ENCODE measurements at regions not wholly inside any gene's neighbourhood (a gene's known extent, or its start where the extent isn't known, plus 50 kb on each side); places are given as distances from the start of the nearest gene placed in this dataset.

DNA sequence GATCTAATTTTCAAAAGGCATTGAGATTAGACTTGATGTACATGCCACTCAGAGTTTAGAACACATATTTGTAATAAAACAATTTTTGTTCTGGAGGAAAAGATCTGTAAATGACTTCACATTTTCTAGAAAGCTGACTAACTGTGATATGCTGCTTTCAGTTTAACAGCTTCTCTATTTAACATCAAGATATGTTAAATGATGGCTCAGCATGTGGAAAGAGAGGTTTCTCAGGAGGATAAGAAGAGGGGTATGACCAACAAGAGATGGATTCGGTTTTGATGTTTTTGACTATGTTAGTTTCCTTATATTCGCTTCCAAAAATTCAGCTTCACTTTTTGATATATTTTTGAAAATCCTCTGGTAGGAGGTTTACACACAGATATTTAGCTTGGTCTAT, 698.7 kb downstream of the GLUD2 start:
- TF ChIP-seq, protein P1, sequence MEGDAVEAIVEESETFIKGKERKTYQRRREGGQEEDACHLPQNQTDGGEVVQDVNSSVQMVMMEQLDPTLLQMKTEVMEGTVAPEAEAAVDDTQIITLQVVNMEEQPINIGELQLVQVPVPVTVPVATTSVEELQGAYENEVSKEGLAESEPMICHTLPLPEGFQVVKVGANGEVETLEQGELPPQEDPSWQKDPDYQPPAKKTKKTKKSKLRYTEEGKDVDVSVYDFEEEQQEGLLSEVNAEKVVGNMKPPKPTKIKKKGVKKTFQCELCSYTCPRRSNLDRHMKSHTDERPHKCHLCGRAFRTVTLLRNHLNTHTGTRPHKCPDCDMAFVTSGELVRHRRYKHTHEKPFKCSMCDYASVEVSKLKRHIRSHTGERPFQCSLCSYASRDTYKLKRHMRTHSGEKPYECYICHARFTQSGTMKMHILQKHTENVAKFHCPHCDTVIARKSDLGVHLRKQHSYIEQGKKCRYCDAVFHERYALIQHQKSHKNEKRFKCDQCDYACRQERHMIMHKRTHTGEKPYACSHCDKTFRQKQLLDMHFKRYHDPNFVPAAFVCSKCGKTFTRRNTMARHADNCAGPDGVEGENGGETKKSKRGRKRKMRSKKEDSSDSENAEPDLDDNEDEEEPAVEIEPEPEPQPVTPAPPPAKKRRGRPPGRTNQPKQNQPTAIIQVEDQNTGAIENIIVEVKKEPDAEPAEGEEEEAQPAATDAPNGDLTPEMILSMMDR (tag by site-specific recombination; IDR thresholded peaks at IDR 0.05): no peak
- no peak for TF ChIP-seq ZNF501 (tag by site-specific recombination; IDR thresholded peaks at IDR 0.05)
- TF ChIP-seq, protein P2, sequence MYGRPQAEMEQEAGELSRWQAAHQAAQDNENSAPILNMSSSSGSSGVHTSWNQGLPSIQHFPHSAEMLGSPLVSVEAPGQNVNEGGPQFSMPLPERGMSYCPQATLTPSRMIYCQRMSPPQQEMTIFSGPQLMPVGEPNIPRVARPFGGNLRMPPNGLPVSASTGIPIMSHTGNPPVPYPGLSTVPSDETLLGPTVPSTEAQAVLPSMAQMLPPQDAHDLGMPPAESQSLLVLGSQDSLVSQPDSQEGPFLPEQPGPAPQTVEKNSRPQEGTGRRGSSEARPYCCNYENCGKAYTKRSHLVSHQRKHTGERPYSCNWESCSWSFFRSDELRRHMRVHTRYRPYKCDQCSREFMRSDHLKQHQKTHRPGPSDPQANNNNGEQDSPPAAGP (tag by site-specific recombination; IDR thresholded peaks at IDR 0.05): no peak
- TF ChIP-seq ZNF521 (tag by site-specific recombination; IDR thresholded peaks at IDR 0.05): no peak
- TF ChIP-seq, protein P3, sequence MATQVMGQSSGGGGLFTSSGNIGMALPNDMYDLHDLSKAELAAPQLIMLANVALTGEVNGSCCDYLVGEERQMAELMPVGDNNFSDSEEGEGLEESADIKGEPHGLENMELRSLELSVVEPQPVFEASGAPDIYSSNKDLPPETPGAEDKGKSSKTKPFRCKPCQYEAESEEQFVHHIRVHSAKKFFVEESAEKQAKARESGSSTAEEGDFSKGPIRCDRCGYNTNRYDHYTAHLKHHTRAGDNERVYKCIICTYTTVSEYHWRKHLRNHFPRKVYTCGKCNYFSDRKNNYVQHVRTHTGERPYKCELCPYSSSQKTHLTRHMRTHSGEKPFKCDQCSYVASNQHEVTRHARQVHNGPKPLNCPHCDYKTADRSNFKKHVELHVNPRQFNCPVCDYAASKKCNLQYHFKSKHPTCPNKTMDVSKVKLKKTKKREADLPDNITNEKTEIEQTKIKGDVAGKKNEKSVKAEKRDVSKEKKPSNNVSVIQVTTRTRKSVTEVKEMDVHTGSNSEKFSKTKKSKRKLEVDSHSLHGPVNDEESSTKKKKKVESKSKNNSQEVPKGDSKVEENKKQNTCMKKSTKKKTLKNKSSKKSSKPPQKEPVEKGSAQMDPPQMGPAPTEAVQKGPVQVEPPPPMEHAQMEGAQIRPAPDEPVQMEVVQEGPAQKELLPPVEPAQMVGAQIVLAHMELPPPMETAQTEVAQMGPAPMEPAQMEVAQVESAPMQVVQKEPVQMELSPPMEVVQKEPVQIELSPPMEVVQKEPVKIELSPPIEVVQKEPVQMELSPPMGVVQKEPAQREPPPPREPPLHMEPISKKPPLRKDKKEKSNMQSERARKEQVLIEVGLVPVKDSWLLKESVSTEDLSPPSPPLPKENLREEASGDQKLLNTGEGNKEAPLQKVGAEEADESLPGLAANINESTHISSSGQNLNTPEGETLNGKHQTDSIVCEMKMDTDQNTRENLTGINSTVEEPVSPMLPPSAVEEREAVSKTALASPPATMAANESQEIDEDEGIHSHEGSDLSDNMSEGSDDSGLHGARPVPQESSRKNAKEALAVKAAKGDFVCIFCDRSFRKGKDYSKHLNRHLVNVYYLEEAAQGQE (tag by site-specific recombination; IDR thresholded peaks at IDR 0.05): no peak
- TF ChIP-seq, protein P4, sequence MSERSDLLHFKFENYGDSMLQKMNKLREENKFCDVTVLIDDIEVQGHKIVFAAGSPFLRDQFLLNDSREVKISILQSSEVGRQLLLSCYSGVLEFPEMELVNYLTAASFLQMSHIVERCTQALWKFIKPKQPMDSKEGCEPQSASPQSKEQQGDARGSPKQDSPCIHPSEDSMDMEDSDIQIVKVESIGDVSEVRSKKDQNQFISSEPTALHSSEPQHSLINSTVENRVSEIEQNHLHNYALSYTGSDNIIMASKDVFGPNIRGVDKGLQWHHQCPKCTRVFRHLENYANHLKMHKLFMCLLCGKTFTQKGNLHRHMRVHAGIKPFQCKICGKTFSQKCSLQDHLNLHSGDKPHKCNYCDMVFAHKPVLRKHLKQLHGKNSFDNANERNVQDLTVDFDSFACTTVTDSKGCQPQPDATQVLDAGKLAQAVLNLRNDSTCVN (tag by site-specific recombination; optimal IDR thresholded peaks at IDR 0.05): no peak
- TF ChIP-seq ZNF596 (tag by site-specific recombination; IDR thresholded peaks at IDR 0.05): no peak
- no peak for TF ChIP-seq HOXC10 (CRISPR knock-in tag; IDR thresholded peaks at IDR 0.05)
- no peak for TF ChIP-seq ZNF404 (tag by site-specific recombination; IDR thresholded peaks at IDR 0.05)
